ENCODE measurements at regions not wholly inside any gene's neighbourhood (a gene's known extent, or its start where the extent isn't known, plus 50 kb on each side); places are given as distances from the start of the nearest gene placed in this dataset.

GRCh38 chr9:110141227-110141793 is 66.6 kb downstream of the C9orf152 start:
- Mint-ChIP-seq H3K4me1 (peaks cover 20% of the 10 kb centered on the region), H3K36me3 (ENCODE audit: insufficient read depth) (peaks cover 3% of the 10 kb centered on the region), H3K4me3 (no peak overlapping the region), H3K27me3 (no peaks in the 10 kb centered on the region), H3K27ac (ENCODE audit: low read depth) (no peak overlapping the region), H3K9me3 (no peaks in the 10 kb centered on the region)
- DNase-seq (ENCODE audit: low spot score in 2 of 2), result no peak
- no peak for ATAC-seq (replicated peaks; ENCODE audit: extremely low read depth, poor library complexity, severe bottlenecking)

GRCh38 chr9:110142253-110142652 is 65.7 kb downstream of the C9orf152 start:
- DNase-seq (ENCODE audit: low spot score in 2 of 2), result no peak
- ATAC-seq (replicated peaks; ENCODE audit: extremely low read depth, poor library complexity, severe bottlenecking), result no peak
- peaks cover 20% of the 10 kb centered on the region for H3K4me1 Mint-ChIP-seq
- no peaks in the 10 kb centered on the region for H3K27me3 Mint-ChIP-seq
- no peaks in the 10 kb centered on the region for H3K9me3 Mint-ChIP-seq
- no peak overlapping the region for H3K4me3 Mint-ChIP-seq
- no peak overlapping the region for H3K27ac Mint-ChIP-seq (ENCODE audit: low read depth)
- peaks cover 3% of the 10 kb centered on the region for H3K36me3 Mint-ChIP-seq (ENCODE audit: insufficient read depth)

GRCh38 chr9:110142868-110143481 is 65.0 kb downstream of the C9orf152 start:
- Mint-ChIP-seq H3K4me1 (peaks cover 22% of the 10 kb centered on the region), H3K36me3 (ENCODE audit: insufficient read depth) (peaks cover 3% of the 10 kb centered on the region), H3K27me3 (no peaks in the 10 kb centered on the region), H3K27ac (ENCODE audit: low read depth) (peak overlapping the region; percentile 69), H3K4me3 (no peak overlapping the region), H3K9me3 (no peaks in the 10 kb centered on the region)
- ATAC-seq (replicated peaks; ENCODE audit: extremely low read depth, poor library complexity, severe bottlenecking) (no peak), DNase-seq (ENCODE audit: low spot score in 2 of 2) (no peak)

GRCh38 chr9:110143485-110143884 is 64.5 kb downstream of the C9orf152 start:
- Mint-ChIP-seq H3K27me3 (no peaks in the 10 kb centered on the region), H3K27ac (ENCODE audit: low read depth) (peak overlapping the region; percentile 69), H3K4me3 (no peak overlapping the region), H3K36me3 (ENCODE audit: insufficient read depth) (peaks cover 3% of the 10 kb centered on the region), H3K9me3 (no peaks in the 10 kb centered on the region), H3K4me1 (peaks cover 27% of the 10 kb centered on the region)
- DNase-seq (ENCODE audit: low spot score in 2 of 2) (no peak), ATAC-seq (replicated peaks; ENCODE audit: extremely low read depth, poor library complexity, severe bottlenecking) (peak; percentile 22)

- no peak overlapping the region for H3K4me3 Mint-ChIP-seq
Observed at GRCh38 chr9:110143950-110144545, 63.9 kb downstream of the C9orf152 start.

GRCh38 chr9:110146373-110146772 is 61.6 kb downstream of the C9orf152 start:
- Mint-ChIP-seq H3K4me3 (no peak overlapping the region), H3K9me3 (no peaks in the 10 kb centered on the region), H3K27ac (ENCODE audit: low read depth) (no peak overlapping the region), H3K4me1 (peaks cover 55% of the 10 kb centered on the region), H3K27me3 (no peaks in the 10 kb centered on the region), H3K36me3 (ENCODE audit: insufficient read depth) (no peaks in the 10 kb centered on the region)
- ATAC-seq (replicated peaks; ENCODE audit: extremely low read depth, poor library complexity, severe bottlenecking) (no peak), DNase-seq (ENCODE audit: low spot score in 2 of 2) (no peak)

More at GRCh38 chr9:110143950-110144545, 63.9 kb downstream of the C9orf152 start:
- peak overlapping the region; percentile 69 for H3K27ac Mint-ChIP-seq (ENCODE audit: low read depth)
- no peaks in the 10 kb centered on the region for H3K27me3 Mint-ChIP-seq
- ATAC-seq (replicated peaks; ENCODE audit: extremely low read depth, poor library complexity, severe bottlenecking) (peak; percentile 57), DNase-seq (ENCODE audit: low spot score in 2 of 2) (no peak)
- peaks cover 3% of the 10 kb centered on the region for H3K36me3 Mint-ChIP-seq (ENCODE audit: insufficient read depth)
- peaks cover 32% of the 10 kb centered on the region for H3K4me1 Mint-ChIP-seq
- H3K9me3 Mint-ChIP-seq, result no peaks in the 10 kb centered on the region

- Mint-ChIP-seq H3K4me1 (peaks cover 58% of the 10 kb centered on the region), H3K27ac (ENCODE audit: low read depth) (peak overlapping the region; percentile 87)
- DNase-seq (ENCODE audit: low spot score in 2 of 2), result no peak
Observed at GRCh38 chr9:110148384-110148783, 59.6 kb downstream of the C9orf152 start.

GRCh38 chr9:110148891-110149290 is 59.1 kb downstream of the C9orf152 start:
- H3K27ac Mint-ChIP-seq (ENCODE audit: low read depth), result peak overlapping the region; percentile 87
- peak overlapping the region; percentile 82 for H3K4me3 Mint-ChIP-seq
- no peaks in the 10 kb centered on the region for H3K27me3 Mint-ChIP-seq
- H3K4me1 Mint-ChIP-seq, result peaks cover 53% of the 10 kb centered on the region
- DNase-seq (ENCODE audit: low spot score in 2 of 2) (no peak), ATAC-seq (replicated peaks; ENCODE audit: extremely low read depth, poor library complexity, severe bottlenecking) (no peak)
- no peaks in the 10 kb centered on the region for H3K9me3 Mint-ChIP-seq
- H3K36me3 Mint-ChIP-seq (ENCODE audit: insufficient read depth), result no peaks in the 10 kb centered on the region

More at GRCh38 chr9:110148384-110148783, 59.6 kb downstream of the C9orf152 start:
- H3K9me3 Mint-ChIP-seq, result no peaks in the 10 kb centered on the region
- H3K36me3 Mint-ChIP-seq (ENCODE audit: insufficient read depth), result no peaks in the 10 kb centered on the region
- no peaks in the 10 kb centered on the region for H3K27me3 Mint-ChIP-seq
- peak; percentile 77 for ATAC-seq (replicated peaks; ENCODE audit: extremely low read depth, poor library complexity, severe bottlenecking)
- peak overlapping the region; percentile 82 for H3K4me3 Mint-ChIP-seq
